HepG2 (cell line): ENCODE measurements at regions not wholly inside any gene's neighbourhood (a gene's known extent, or its start where the extent isn't known, plus 50 kb on each side); places are given as distances from the start of the nearest gene placed in this dataset.

Experiments used
- ATAC-seq: fragments of 200-7000 bp; cut with Tn5 transposase; 3 replicates; pipeline ENCODE4 v1.9.1; 2020; ENCODE audit warnings: mild to moderate bottlenecking, moderate library complexity
- BruUV-seq: library from RNA; stranded (reverse); fragments of 400-500 nt; replicated peaks from 2 replicates; lab custom pipeline; 2021; lab: Mats Ljungman, UMichigan
- CTCF ChIA-PET: fragments of 300-600 bp; formaldehyde crosslinking; extraction: SDS; loops from one replicate; lab custom pipeline; 2021; ENCODE audit warnings: low total read pairs, inconsistent platforms, low intra/inter-chr PET ratio; lab: Yijun Ruan, JAX
- POLR2A ChIA-PET: fragments of 350-600 bp; sonication (Branson Sonifier 250); formaldehyde crosslinking; loops from one replicate; lab custom pipeline; 2020; ENCODE audit warnings: antibody characterized with exemption, inconsistent platforms; lab: Yijun Ruan, JAX
- DNase-seq: peaks from one replicate; pipeline ENCODE4 v3.0.0-alpha.2; 2015; ENCODE audit warnings: low spot score
- FAIRE-seq: peaks from 3 replicates; lab custom pipeline; 2011; peaks lifted over from hg19 to GRCh38; lab: Jason Lieb, UNC
- H2AFZ ChIP-seq: one replicate; pipeline ENCODE4 v1.6.1; 2011; ENCODE audit warnings: low read length, inconsistent platforms
- H3K27ac ChIP-seq: fragments of 300-600 bp; 3 replicates; pipeline ENCODE4 v1.8.0; 2011; ENCODE audit warnings: mixed run types, mild to moderate bottlenecking, mixed read lengths, low read length, inconsistent platforms; ENCODE audit not compliant: insufficient read depth; ENCODE audit errors: extremely low read length
- H3K27me3 ChIP-seq, 2 experiments: fragments of 200-600 bp in 1 of 2; 2 replicates in 1 of 2; 3 replicates in 1 of 2; pipeline versions ENCODE4 v1.6.0 to v1.8.0; 2011; ENCODE audit warnings: low read length in 2 of 2, mild to moderate bottlenecking in 2 of 2, moderate library complexity in 2 of 2, inconsistent platforms in 1 of 2; ENCODE audit not compliant: insufficient read depth in 2 of 2, control insufficient read depth in 1 of 2
- H3K36me3 ChIP-seq, 2 experiments: fragments of 200-600 bp in 1 of 2; replicated peaks in 1 of 2; 2 replicates in 1 of 2; 3 replicates in 1 of 2; pipeline versions ENCODE4 v1.5.1 to v1.8.0; 2011; ENCODE audit warnings: low read length in 2 of 2, inconsistent platforms in 1 of 2; ENCODE audit not compliant: insufficient read depth in 2 of 2, control insufficient read depth in 1 of 2
- H3K4me1 ChIP-seq: 2 replicates; pipeline ENCODE4 v1.5.1; 2012; ENCODE audit warnings: low read length, inconsistent platforms; ENCODE audit not compliant: insufficient read depth
- H3K4me2 ChIP-seq: 2 replicates; pipeline ENCODE4 v1.6.0; 2011; ENCODE audit warnings: low read depth, low read length, inconsistent platforms
- H3K4me3 ChIP-seq, 3 experiments: fragments of 200-600 bp in 1 of 3; sonication (generic), shearing (Covaris generic) in 1 of 3; replicated peaks in 1 of 3; 2 replicates each; pipeline ENCODE4 v1.5.1; 2011 to 2016; ENCODE audit warnings: low read length in 3 of 3, inconsistent platforms in 2 of 3, low read depth in 2 of 3, mild to moderate bottlenecking in 2 of 3, control low read depth in 1 of 3, mixed read lengths in 1 of 3; ENCODE audit not compliant: insufficient read depth in 1 of 3
- H3K79me2 ChIP-seq: one replicate; pipeline ENCODE4 v1.6.1; 2011; ENCODE audit warnings: low read length, inconsistent platforms; ENCODE audit not compliant: insufficient read depth
- H3K9ac ChIP-seq: 2 replicates; pipeline ENCODE4 v1.6.0; 2011; ENCODE audit warnings: mild to moderate bottlenecking, low read depth, low read length, inconsistent platforms; ENCODE audit not compliant: insufficient read depth
- H3K9me3 ChIP-seq: 2 replicates; pipeline ENCODE4 v1.5.1; 2012; ENCODE audit warnings: mild to moderate bottlenecking, low read length
- H4K20me1 ChIP-seq: 2 replicates; pipeline ENCODE4 v1.6.0; 2011; ENCODE audit warnings: inconsistent platforms, mild to moderate bottlenecking, low read length, moderate library complexity; ENCODE audit not compliant: insufficient read depth
- AHR ChIP-seq: IDR thresholded peaks from 2 replicates; pipeline ENCODE4 v1.6.1; 2018; ENCODE audit warnings: missing genetic modification reagents, missing compliant biosample characterization
- ATF5 ChIP-seq: sonication (generic); formaldehyde crosslinking; IDR thresholded peaks from 2 replicates; pipeline ENCODE4 v1.4.0; 2020; ENCODE audit warnings: mild to moderate bottlenecking, low read depth, missing genetic modification reagents
- DPF2 ChIP-seq: sonication (generic); formaldehyde crosslinking; IDR thresholded peaks from 2 replicates; pipeline ENCODE4 v1.4.0; 2020; ENCODE audit warnings: mild to moderate bottlenecking, low read depth, missing genetic modification reagents, borderline replicate concordance
- FOXJ3 ChIP-seq: sonication (generic); formaldehyde crosslinking; IDR thresholded peaks from 2 replicates; pipeline ENCODE4 v1.4.0; 2020; ENCODE audit warnings: missing genetic modification reagents, mild to moderate bottlenecking, borderline replicate concordance
- HBP1 ChIP-seq: IDR thresholded peaks from 2 replicates; pipeline ENCODE4 v1.6.1; 2016; ENCODE audit warnings: low read depth, control low read depth
- ONECUT2 ChIP-seq: sonication (generic); formaldehyde crosslinking; IDR thresholded peaks from 2 replicates; pipeline ENCODE4 v1.4.0; 2020; ENCODE audit warnings: missing genetic modification reagents
- RELA ChIP-seq: sonication (generic); formaldehyde crosslinking; IDR thresholded peaks from 2 replicates; pipeline ENCODE4 v1.4.0; 2020; ENCODE audit warnings: missing genetic modification reagents
- TEAD2 ChIP-seq: sonication (generic); formaldehyde crosslinking; IDR thresholded peaks from 2 replicates; pipeline ENCODE4 v1.9.0; 2021; ENCODE audit warnings: missing genetic modification reagents
- ZBTB1 ChIP-seq: sonication (generic); formaldehyde crosslinking; IDR thresholded peaks from 2 replicates; pipeline ENCODE4 v1.4.0; 2020; ENCODE audit warnings: missing genetic modification reagents, borderline replicate concordance
- ZNF205 ChIP-seq: IDR thresholded peaks from 2 replicates; pipeline ENCODE4 v1.6.1; 2018; ENCODE audit warnings: missing biosample characterization, missing genetic modification reagents
- ZNF225 ChIP-seq: sonication (generic); formaldehyde crosslinking; IDR thresholded peaks from 2 replicates; pipeline ENCODE4 v1.4.0; 2020; ENCODE audit warnings: mild to moderate bottlenecking, missing genetic modification reagents
- ZNF282 ChIP-seq: fragments of 450-650 bp; IDR thresholded peaks from 2 replicates; pipeline ENCODE4 v1.6.1; 2018; ENCODE audit not compliant: partially characterized antibody
- ZNF646 ChIP-seq: sonication (generic); formaldehyde crosslinking; IDR thresholded peaks from 2 replicates; pipeline ENCODE4 v1.9.0; 2021; ENCODE audit warnings: mild to moderate bottlenecking, missing genetic modification reagents
- WGBS: methylation state at CpG from one replicate; pipeline ENCODE4 v1.1.6; 2017; ENCODE audit warnings: low lambda C conversion rate; 5-methylcytosine and 5-hydroxymethylcytosine counted together
- in situ Hi-C: cut with HindIII; loops from 2 replicates; pipeline ENCODE4 v1.10.0; 2017; ENCODE audit warnings: low pct_unique_long_range_greater_than_20kb; ENCODE audit not compliant: extremely low pct_ligation_motif_present
- intact Hi-C: fragments of 100-400 bp; cut with micrococcal nuclease; formaldehyde crosslinking; loops from one replicate; pipeline ENCODE4 v1.10.0; 2022; ENCODE audit not compliant: unreplicated experiment
- TF ChIP-seq, protein P1 (sequence below): sonication (generic); formaldehyde crosslinking; conservative IDR thresholded peaks from 2 replicates; pipeline ENCODE4 v1.4.0; 2020; ENCODE audit warnings: missing genetic modification reagents

GRCh38 chr6:71204741-71205140, 83.9 kb upstream of the OGFRL1 start:
- DNase-seq (no peak), FAIRE-seq (no peak), ATAC-seq (no peak)
- CTCF ChIA-PET, result no interaction called here
- Histone ChIP-seq H4K20me1 (no peaks in the 10 kb centered on the region), H2AFZ (no peak overlapping the region), H3K4me1 (no peaks in the 10 kb centered on the region), H3K4me2 (no peak overlapping the region), H3K27ac (no peak overlapping the region), H3K9me3 (no peaks in the 10 kb centered on the region), H3K36me3 (no peaks in the 10 kb centered on the region), H3K27me3 (no peaks in the 10 kb centered on the region), H3K4me3 (no peak overlapping the region), H3K79me2 (no peaks in the 10 kb centered on the region), H3K9ac (no peak overlapping the region)
- intact Hi-C loops (no loop called here), in situ Hi-C loops (no loop called here)
- POLR2A ChIA-PET, result no interaction called here
- no TSS peak for BruUV-seq
- WGBS, result under 1% methylated on average over 6 of the region's 6 CpGs
- no peak for TF ChIP-seq FOXJ3 (CRISPR knock-in tag)
- TF ChIP-seq RELA (CRISPR knock-in tag), result no peak
- TF ChIP-seq ONECUT2 (CRISPR knock-in tag), result no peak
- TF ChIP-seq ATF5 (CRISPR knock-in tag), result no peak
- TF ChIP-seq ZNF282, result no peak
- TF ChIP-seq HBP1, result no peak
- TF ChIP-seq TEAD2 (CRISPR knock-in tag), result no peak
- no peak for TF ChIP-seq ZNF225 (CRISPR knock-in tag)
- no peak for TF ChIP-seq AHR (CRISPR knock-in tag)
- no peak for TF ChIP-seq DPF2 (CRISPR knock-in tag)
- TF ChIP-seq ZNF205 (CRISPR knock-in tag), result no peak
- TF ChIP-seq, protein P1, sequence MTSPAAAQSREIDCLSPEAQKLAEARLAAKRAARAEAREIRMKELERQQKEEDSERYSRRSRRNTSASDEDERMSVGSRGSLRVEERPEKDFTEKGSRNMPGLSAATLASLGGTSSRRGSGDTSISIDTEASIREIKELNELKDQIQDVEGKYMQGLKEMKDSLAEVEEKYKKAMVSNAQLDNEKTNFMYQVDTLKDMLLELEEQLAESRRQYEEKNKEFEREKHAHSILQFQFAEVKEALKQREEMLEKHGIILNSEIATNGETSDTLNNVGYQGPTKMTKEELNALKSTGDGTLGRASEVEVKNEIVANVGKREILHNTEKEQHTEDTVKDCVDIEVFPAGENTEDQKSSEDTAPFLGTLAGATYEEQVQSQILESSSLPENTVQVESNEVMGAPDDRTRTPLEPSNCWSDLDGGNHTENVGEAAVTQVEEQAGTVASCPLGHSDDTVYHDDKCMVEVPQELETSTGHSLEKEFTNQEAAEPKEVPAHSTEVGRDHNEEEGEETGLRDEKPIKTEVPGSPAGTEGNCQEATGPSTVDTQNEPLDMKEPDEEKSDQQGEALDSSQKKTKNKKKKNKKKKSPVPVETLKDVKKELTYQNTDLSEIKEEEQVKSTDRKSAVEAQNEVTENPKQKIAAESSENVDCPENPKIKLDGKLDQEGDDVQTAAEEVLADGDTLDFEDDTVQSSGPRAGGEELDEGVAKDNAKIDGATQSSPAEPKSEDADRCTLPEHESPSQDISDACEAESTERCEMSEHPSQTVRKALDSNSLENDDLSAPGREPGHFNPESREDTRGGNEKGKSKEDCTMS (CRISPR knock-in tag), result no peak
- no peak for TF ChIP-seq ZNF646 (CRISPR knock-in tag)
- TF ChIP-seq ZBTB1 (CRISPR knock-in tag), result no peak
